H1 (cell line): ENCODE measurements at regions not wholly inside any gene's neighbourhood (a gene's known extent, or its start where the extent isn't known, plus 50 kb on each side); places are given as distances from the start of the nearest gene placed in this dataset.

Source experiments
- CBX5 ChIP-seq: fragments of 300-800, 300-1000 bp; sonication (generic); IDR thresholded peaks from 2 replicates; pipeline ENCODE4 v1.7.1; 2016; ENCODE audit warnings: antibody characterized with exemption, low read length, low read depth
- CHD7 ChIP-seq: fragments of 300-600 bp; sonication (generic); IDR thresholded peaks from 2 replicates; pipeline ENCODE4 v1.7.1; 2012; ENCODE audit warnings: low read length, moderate library complexity, mild to moderate bottlenecking, inconsistent platforms; ENCODE audit not compliant: insufficient replicate concordance
- EZH2 ChIP-seq: fragments of 200-600 bp; sonication (generic); IDR thresholded peaks from 2 replicates; pipeline ENCODE4 v1.7.1; 2012; ENCODE audit warnings: low read depth, mild to moderate bottlenecking, moderate library complexity, low read length, inconsistent platforms; ENCODE audit not compliant: severe bottlenecking
- JUN ChIP-seq: IDR thresholded peaks from 2 replicates; pipeline ENCODE4 v1.6.1; 2011; ENCODE audit warnings: low read depth, mild to moderate bottlenecking, improper control_type of control experiment, low read length
- PHF8 ChIP-seq: fragments of 200-600 bp; sonication (generic); conservative IDR thresholded peaks from 2 replicates; pipeline ENCODE4 v1.7.1; 2012; ENCODE audit warnings: low read depth, mild to moderate bottlenecking, inconsistent platforms, low read length, moderate library complexity
- RFX5 ChIP-seq: IDR thresholded peaks from 2 replicates; pipeline ENCODE4 v1.6.1; 2011; ENCODE audit warnings: low read depth, low read length, improper control_type of control experiment, borderline replicate concordance
- SP1 ChIP-seq: IDR thresholded peaks from 2 replicates; pipeline ENCODE4 v1.6.1; 2011; ENCODE audit warnings: low read depth, low read length

- TF ChIP-seq CHD7 = no peak
- TF ChIP-seq CBX5 = no peak
- no peak for TF ChIP-seq RFX5
- TF ChIP-seq EZH2 = no peak
- no peak for TF ChIP-seq JUN
- no peak for TF ChIP-seq SP1
- TF ChIP-seq PHF8 = no peak
- TF ChIP-seq, all 59 proteins: peak for 0
These were observed 174.3 kb upstream of the TOPAZ1 start (continued) for GRCh38 chr3:44067431-44067830.
